SK-N-SH treated with all-trans-retinoic acid at 6 μM for 48 hours (cell line): ENCODE measurements at regions not wholly inside any gene's neighbourhood (a gene's known extent, or its start where the extent isn't known, plus 50 kb on each side); places are given as distances from the start of the nearest gene placed in this dataset.

Experiments used
- ATAC-seq: fragments of 200-7000 bp; cut with Tn5 transposase; 3 replicates; pipeline ENCODE4 v1.9.1; 2020; ENCODE audit warnings: mild to moderate bottlenecking, moderate library complexity
- ARNTL ChIP-seq: fragments of 450-650 bp; formaldehyde crosslinking; IDR thresholded peaks from 2 replicates; pipeline ENCODE4 v1.5.0; 2020; ENCODE audit warnings: low read depth, mild to moderate bottlenecking, moderate library complexity, borderline replicate concordance
- CSDC2 ChIP-seq: fragments of 250-450 bp; sonication (Bioruptor Pico); IDR thresholded peaks from 2 replicates; pipeline ENCODE4 v1.5.0; 2020; ENCODE audit warnings: mild to moderate bottlenecking, moderate library complexity
- ESRRG ChIP-seq: fragments of 250-450 bp; sonication (Bioruptor Pico); IDR thresholded peaks from 2 replicates; pipeline ENCODE4 v1.6.1; 2021; ENCODE audit warnings: mild to moderate bottlenecking
- GLIS3 ChIP-seq: fragments of 250-450 bp; sonication (Bioruptor Pico); IDR thresholded peaks from 2 replicates; pipeline ENCODE4 v1.5.0; 2020; ENCODE audit warnings: mild to moderate bottlenecking, moderate library complexity
- OSR1 ChIP-seq: fragments of 250-450 bp; sonication (Bioruptor Pico); IDR thresholded peaks from 2 replicates; pipeline ENCODE4 v1.8.0; 2022; ENCODE audit warnings: moderate library complexity, mild to moderate bottlenecking, inconsistent platforms
- PPARA ChIP-seq: fragments of 250-450 bp; sonication (Bioruptor Pico); IDR thresholded peaks from 2 replicates; pipeline ENCODE4 v1.5.0; 2020; ENCODE audit warnings: mild to moderate bottlenecking, borderline replicate concordance
- RARB ChIP-seq: fragments of 250-450 bp; sonication (Bioruptor Pico); IDR thresholded peaks from 2 replicates; pipeline ENCODE4 v1.8.0; 2021; ENCODE audit warnings: mild to moderate bottlenecking, moderate library complexity
- SNAI2 ChIP-seq: fragments of 250-450 bp; sonication (Bioruptor Pico); IDR thresholded peaks from 2 replicates; pipeline ENCODE4 v1.5.0; 2020; ENCODE audit warnings: mild to moderate bottlenecking, moderate library complexity
- TCF4 ChIP-seq: fragments of 250-450 bp; sonication (Bioruptor Pico); IDR thresholded peaks from 2 replicates; pipeline ENCODE4 v1.8.0; 2021; ENCODE audit warnings: mild to moderate bottlenecking, moderate library complexity, borderline replicate concordance
- TOX ChIP-seq: fragments of 250-450 bp; sonication (Bioruptor Pico); IDR thresholded peaks from 2 replicates; pipeline ENCODE4 v1.8.0; 2021; ENCODE audit warnings: mild to moderate bottlenecking, moderate library complexity, borderline replicate concordance
- ZC3H10 ChIP-seq: fragments of 250-450 bp; sonication (Bioruptor Pico); IDR thresholded peaks from 2 replicates; pipeline ENCODE4 v1.5.1; 2021; ENCODE audit warnings: mild to moderate bottlenecking, moderate library complexity
- ZFP3 ChIP-seq: fragments of 250-450 bp; sonication (Bioruptor Pico); IDR thresholded peaks from 2 replicates; pipeline ENCODE4 v1.5.0; 2020; ENCODE audit warnings: mild to moderate bottlenecking, moderate library complexity
- ZFP30 ChIP-seq: fragments of 450-650 bp; formaldehyde crosslinking; IDR thresholded peaks from 2 replicates; pipeline ENCODE4 v1.5.0; 2022; ENCODE audit warnings: mild to moderate bottlenecking, moderate library complexity
- ZNF565 ChIP-seq: fragments of 450-650 bp; formaldehyde crosslinking; conservative IDR thresholded peaks from 2 replicates; pipeline ENCODE4 v1.5.0; 2020; ENCODE audit warnings: low read depth, mild to moderate bottlenecking, moderate library complexity
- ZNF70 ChIP-seq: fragments of 450-650 bp; formaldehyde crosslinking; IDR thresholded peaks from 2 replicates; pipeline ENCODE4 v1.5.0; 2020; ENCODE audit warnings: mild to moderate bottlenecking, moderate library complexity
- ZNF8 ChIP-seq: fragments of 450-650 bp; formaldehyde crosslinking; IDR thresholded peaks from 2 replicates; pipeline ENCODE4 v1.5.0; 2020; ENCODE audit warnings: mild to moderate bottlenecking, moderate library complexity
- TF ChIP-seq, protein P1 (sequence below): fragments of 250-450 bp; sonication (Bioruptor Pico); IDR thresholded peaks from 2 replicates; pipeline ENCODE4 v1.5.1; 2020; ENCODE audit warnings: low read depth, mild to moderate bottlenecking, moderate library complexity
- TF ChIP-seq, protein P2 (sequence below): fragments of 250-450 bp; sonication (Bioruptor Pico); IDR thresholded peaks from 2 replicates; pipeline ENCODE4 v1.5.1; 2021; ENCODE audit warnings: mild to moderate bottlenecking, moderate library complexity
- TF ChIP-seq, protein P3 (sequence below): fragments of 250-450 bp; sonication (Bioruptor Pico); IDR thresholded peaks from 2 replicates; pipeline ENCODE4 v1.8.0; 2020; ENCODE audit warnings: mild to moderate bottlenecking, moderate library complexity, borderline replicate concordance
- TF ChIP-seq, protein P4 (sequence below): fragments of 250-450 bp; sonication (Bioruptor Pico); IDR thresholded peaks from 2 replicates; pipeline ENCODE4 v1.8.0; 2021; ENCODE audit warnings: low read depth, mild to moderate bottlenecking, moderate library complexity, borderline replicate concordance

DNA sequence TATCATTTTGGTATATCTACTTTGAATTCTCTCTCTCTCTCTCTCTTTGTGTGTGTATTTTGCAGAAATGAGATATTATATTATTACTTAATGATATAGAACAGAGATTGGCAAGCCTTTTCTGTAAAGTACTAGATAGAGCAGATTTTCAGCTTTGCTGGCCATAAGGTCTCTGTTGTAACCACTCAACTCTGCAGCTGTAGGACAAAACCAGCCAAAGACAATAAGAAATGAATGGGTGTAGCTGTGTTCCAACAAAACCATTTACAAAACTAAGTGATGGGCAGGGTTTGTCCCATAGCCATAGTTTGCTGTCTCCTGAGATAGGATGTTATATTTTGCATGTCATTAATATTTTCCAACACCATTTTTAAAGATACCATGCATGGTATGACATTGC lies 91.2 kb upstream of the TSHZ2 start:
- TF ChIP-seq, protein P1, sequence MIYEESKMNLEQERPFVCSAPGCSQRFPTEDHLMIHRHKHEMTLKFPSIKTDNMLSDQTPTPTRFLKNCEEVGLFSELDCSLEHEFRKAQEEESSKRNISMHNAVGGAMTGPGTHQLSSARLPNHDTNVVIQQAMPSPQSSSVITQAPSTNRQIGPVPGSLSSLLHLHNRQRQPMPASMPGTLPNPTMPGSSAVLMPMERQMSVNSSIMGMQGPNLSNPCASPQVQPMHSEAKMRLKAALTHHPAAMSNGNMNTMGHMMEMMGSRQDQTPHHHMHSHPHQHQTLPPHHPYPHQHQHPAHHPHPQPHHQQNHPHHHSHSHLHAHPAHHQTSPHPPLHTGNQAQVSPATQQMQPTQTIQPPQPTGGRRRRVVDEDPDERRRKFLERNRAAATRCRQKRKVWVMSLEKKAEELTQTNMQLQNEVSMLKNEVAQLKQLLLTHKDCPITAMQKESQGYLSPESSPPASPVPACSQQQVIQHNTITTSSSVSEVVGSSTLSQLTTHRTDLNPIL = no peak
- TF ChIP-seq ZFP30 (CRISPR knock-in tag) (no peak), CSDC2 (CRISPR knock-in tag) (no peak)
- TF ChIP-seq, protein P2, sequence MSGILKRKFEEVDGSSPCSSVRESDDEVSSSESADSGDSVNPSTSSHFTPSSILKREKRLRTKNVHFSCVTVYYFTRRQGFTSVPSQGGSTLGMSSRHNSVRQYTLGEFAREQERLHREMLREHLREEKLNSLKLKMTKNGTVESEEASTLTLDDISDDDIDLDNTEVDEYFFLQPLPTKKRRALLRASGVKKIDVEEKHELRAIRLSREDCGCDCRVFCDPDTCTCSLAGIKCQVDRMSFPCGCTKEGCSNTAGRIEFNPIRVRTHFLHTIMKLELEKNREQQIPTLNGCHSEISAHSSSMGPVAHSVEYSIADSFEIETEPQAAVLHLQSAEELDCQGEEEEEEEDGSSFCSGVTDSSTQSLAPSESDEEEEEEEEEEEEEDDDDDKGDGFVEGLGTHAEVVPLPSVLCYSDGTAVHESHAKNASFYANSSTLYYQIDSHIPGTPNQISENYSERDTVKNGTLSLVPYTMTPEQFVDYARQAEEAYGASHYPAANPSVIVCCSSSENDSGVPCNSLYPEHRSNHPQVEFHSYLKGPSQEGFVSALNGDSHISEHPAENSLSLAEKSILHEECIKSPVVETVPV (CRISPR knock-in tag) = no peak

DNA sequence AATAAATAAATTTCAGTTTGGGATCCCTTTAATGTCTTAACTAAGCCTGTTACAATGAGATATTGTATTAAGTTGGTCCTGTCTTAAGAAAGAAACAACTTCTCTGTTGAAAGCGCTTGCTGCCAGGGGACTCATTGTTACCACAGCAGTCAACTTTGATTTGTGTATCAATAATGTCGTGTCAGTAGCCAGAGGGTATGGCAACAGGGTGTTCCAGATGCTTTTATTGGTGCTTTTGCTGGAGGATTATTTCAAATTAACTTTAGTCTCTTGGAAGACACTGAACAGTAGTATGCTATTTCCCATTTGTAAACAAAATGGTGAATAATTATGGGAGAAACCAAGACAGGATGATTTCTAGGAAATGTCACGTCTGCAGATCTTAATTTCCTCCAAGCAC lies 91.9 kb upstream of the TSHZ2 start:
- no peak for ATAC-seq
- TF ChIP-seq GLIS3 (CRISPR knock-in tag) (no peak), ZNF565 (CRISPR knock-in tag) (no peak), TCF4 (no peak), ZNF70 (CRISPR knock-in tag) (no peak), ZC3H10 (CRISPR knock-in tag) (no peak), ZFP3 (CRISPR knock-in tag) (no peak), ARNTL (CRISPR knock-in tag) (no peak), OSR1 (no peak), CSDC2 (CRISPR knock-in tag) (no peak), ESRRG (CRISPR knock-in tag) (no peak), ZNF8 (CRISPR knock-in tag) (no peak), TOX (CRISPR knock-in tag) (no peak), PPARA (CRISPR knock-in tag) (no peak), RARB (CRISPR knock-in tag) (no peak), SNAI2 (CRISPR knock-in tag) (no peak)
- TF ChIP-seq, protein P1 = no peak
- TF ChIP-seq, protein P3, sequence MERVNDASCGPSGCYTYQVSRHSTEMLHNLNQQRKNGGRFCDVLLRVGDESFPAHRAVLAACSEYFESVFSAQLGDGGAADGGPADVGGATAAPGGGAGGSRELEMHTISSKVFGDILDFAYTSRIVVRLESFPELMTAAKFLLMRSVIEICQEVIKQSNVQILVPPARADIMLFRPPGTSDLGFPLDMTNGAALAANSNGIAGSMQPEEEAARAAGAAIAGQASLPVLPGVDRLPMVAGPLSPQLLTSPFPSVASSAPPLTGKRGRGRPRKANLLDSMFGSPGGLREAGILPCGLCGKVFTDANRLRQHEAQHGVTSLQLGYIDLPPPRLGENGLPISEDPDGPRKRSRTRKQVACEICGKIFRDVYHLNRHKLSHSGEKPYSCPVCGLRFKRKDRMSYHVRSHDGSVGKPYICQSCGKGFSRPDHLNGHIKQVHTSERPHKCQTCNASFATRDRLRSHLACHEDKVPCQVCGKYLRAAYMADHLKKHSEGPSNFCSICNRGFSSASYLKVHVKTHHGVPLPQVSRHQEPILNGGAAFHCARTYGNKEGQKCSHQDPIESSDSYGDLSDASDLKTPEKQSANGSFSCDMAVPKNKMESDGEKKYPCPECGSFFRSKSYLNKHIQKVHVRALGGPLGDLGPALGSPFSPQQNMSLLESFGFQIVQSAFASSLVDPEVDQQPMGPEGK (CRISPR knock-in tag) = no peak
- TF ChIP-seq, protein P4, sequence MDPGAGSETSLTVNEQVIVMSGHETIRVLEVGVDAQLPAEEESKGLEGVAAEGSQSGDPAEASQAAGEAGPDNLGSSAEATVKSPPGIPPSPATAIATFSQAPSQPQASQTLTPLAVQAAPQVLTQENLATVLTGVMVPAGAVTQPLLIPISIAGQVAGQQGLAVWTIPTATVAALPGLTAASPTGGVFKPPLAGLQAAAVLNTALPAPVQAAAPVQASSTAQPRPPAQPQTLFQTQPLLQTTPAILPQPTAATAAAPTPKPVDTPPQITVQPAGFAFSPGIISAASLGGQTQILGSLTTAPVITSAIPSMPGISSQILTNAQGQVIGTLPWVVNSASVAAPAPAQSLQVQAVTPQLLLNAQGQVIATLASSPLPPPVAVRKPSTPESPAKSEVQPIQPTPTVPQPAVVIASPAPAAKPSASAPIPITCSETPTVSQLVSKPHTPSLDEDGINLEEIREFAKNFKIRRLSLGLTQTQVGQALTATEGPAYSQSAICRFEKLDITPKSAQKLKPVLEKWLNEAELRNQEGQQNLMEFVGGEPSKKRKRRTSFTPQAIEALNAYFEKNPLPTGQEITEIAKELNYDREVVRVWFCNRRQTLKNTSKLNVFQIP (CRISPR knock-in tag) = no peak
- TF ChIP-seq, protein P2 (CRISPR knock-in tag) = no peak
- TF ChIP-seq, all 23 proteins: peak for 0

More for the DNA sequence above, 91.2 kb upstream of the TSHZ2 start:
- no peak for ATAC-seq

DNA sequence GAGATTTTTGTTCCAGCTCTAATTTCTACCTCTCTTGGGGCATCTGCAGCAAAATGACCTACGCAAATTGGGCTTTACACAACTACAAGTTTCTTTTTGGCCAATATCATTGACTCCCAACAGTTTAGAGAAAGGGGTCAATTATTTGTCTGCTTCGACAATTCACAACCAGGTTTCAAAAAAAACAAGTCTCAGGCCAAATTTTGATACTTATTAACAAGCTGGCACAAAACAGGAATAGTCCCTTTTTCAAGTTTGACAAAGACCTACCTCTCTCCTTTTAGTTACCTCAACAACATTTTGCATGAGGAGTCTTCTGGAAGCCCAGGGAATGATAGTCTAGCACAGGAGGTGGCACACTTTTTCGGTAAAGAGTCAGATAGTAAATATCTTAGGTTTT lies 97.9 kb upstream of the TSHZ2 start:
- TF ChIP-seq RARB (CRISPR knock-in tag) (no peak), ESRRG (CRISPR knock-in tag) (no peak), ARNTL (CRISPR knock-in tag) (no peak), ZNF565 (CRISPR knock-in tag) (no peak), OSR1 (no peak), TOX (CRISPR knock-in tag) (no peak), CSDC2 (CRISPR knock-in tag) (no peak), GLIS3 (CRISPR knock-in tag) (no peak), ZNF8 (CRISPR knock-in tag) (no peak)
- TF ChIP-seq, protein P1 = no peak
- TF ChIP-seq, protein P4 (CRISPR knock-in tag) = no peak
- TF ChIP-seq, protein P3 (CRISPR knock-in tag) = no peak
- TF ChIP-seq, all 23 proteins: peak for 0
- ATAC-seq = no peak
